Fibroblast of the aortic adventitia (primary cell): ENCODE measurements at regions not wholly inside any gene's neighbourhood (a gene's known extent, or its start where the extent isn't known, plus 50 kb on each side); places are given as distances from the start of the nearest gene placed in this dataset.
A peak's percentile ranks its signal among the peaks of the same experiment; 100 is the strongest.

Experiments
- DNase-seq: peaks from one replicate; pipeline ENCODE4 v3.0.0-alpha.2; 2010; ENCODE audit warnings: low read depth
- H3K4me3 ChIP-seq: 2 replicates; pipeline ENCODE4 v1.5.1; 2011; ENCODE audit warnings: low read depth, mild to moderate bottlenecking, control low read depth, low read length, moderate library complexity
- CTCF ChIP-seq: IDR thresholded peaks from 2 replicates; pipeline ENCODE4 v1.5.1; 2011; ENCODE audit warnings: mild to moderate bottlenecking, low read length, control low read depth, inconsistent platforms; ENCODE audit not compliant: insufficient read depth

GRCh38 chr5:105640328-105640727 is 2030.4 kb downstream of the EFNA5 start:
- no peak for DNase-seq
- TF ChIP-seq CTCF = no peak
- no peak overlapping the region for H3K4me3 ChIP-seq

GRCh38 chr5:105639511-105639910 is 2031.2 kb downstream of the EFNA5 start:
- DNase-seq = no peak
- no peak for TF ChIP-seq CTCF

GRCh38 chr5:105639068-105639467 is 2031.7 kb downstream of the EFNA5 start:
- DNase-seq = no peak
- H3K4me3 ChIP-seq = no peak overlapping the region

More at GRCh38 chr5:105639511-105639910, 2031.2 kb downstream of the EFNA5 start:
- H3K4me3 ChIP-seq = no peak overlapping the region

GRCh38 chr5:105638437-105638836 is 2032.3 kb downstream of the EFNA5 start:
- TF ChIP-seq CTCF = no peak
- no peak overlapping the region for H3K4me3 ChIP-seq
- DNase-seq = no peak

More at GRCh38 chr5:105639068-105639467, 2031.7 kb downstream of the EFNA5 start:
- TF ChIP-seq CTCF = no peak

GRCh38 chr5:105632043-105632442 is 2038.7 kb downstream of the EFNA5 start:
- DNase-seq = peak; percentile 1
- TF ChIP-seq CTCF = no peak
- H3K4me3 ChIP-seq = no peak overlapping the region

GRCh38 chr5:105630803-105631202 is 2039.9 kb downstream of the EFNA5 start:
- H3K4me3 ChIP-seq = no peak overlapping the region
- no peak for DNase-seq
- no peak for TF ChIP-seq CTCF

GRCh38 chr5:105619725-105620124 is 2051.0 kb downstream of the EFNA5 start:
- DNase-seq = no peak
- no peak for TF ChIP-seq CTCF
- H3K4me3 ChIP-seq = no peak overlapping the region
